Stimulated activated CD4-positive, alpha-beta T cell treated with anti-CD3 and anti-CD28 coated beads, TNF-alpha, amount 100 ng/mL, for 48 hours (primary cell): ENCODE measurements at regions not wholly inside any gene's neighbourhood (a gene's known extent, or its start where the extent isn't known, plus 50 kb on each side); places are given as distances from the start of the nearest gene placed in this dataset.

ENCODE experiments used
- DNase-seq, 3 donors: peaks; one replicate each; pipeline ENCODE4 v3.0.0-alpha.2; 2020; ENCODE audit warnings: low read depth in 3 of 3

- DNase-seq = no peak
Measured at GRCh38 chr6:54640911-54641310, 205.7 kb upstream of the FAM83B start.

- DNase-seq = no peak
Measured at GRCh38 chr6:54646069-54646950, 200.3 kb upstream of the FAM83B start.

- DNase-seq = no peak
Measured at GRCh38 chr6:54646951-54647664, 199.5 kb upstream of the FAM83B start.

GRCh38 chr6:54654381-54654780 lies 192.2 kb upstream of the FAM83B start:
- DNase-seq = no peak

- DNase-seq = no peak
Measured at GRCh38 chr6:54655162-54655561, 191.4 kb upstream of the FAM83B start.

GRCh38 chr6:54665278-54665677 lies 181.3 kb upstream of the FAM83B start:
- no peak for DNase-seq

GRCh38 chr6:54680531-54680930 lies 166.0 kb upstream of the FAM83B start:
- no peak for DNase-seq

- no peak for DNase-seq
Measured at GRCh38 chr6:54681267-54681666, 165.3 kb upstream of the FAM83B start.

GRCh38 chr6:54681987-54682386 lies 164.6 kb upstream of the FAM83B start:
- DNase-seq = no peak

GRCh38 chr6:54689620-54690019 lies 157.0 kb upstream of the FAM83B start:
- DNase-seq = no peak

- DNase-seq = no peak
Measured at GRCh38 chr6:54690596-54690995, 156.0 kb upstream of the FAM83B start.

- DNase-seq = no peak
Measured at GRCh38 chr6:54694928-54695532, 151.5 kb upstream of the FAM83B start.

GRCh38 chr6:54695815-54696214 lies 150.8 kb upstream of the FAM83B start:
- no peak for DNase-seq

- no peak for DNase-seq
Measured at GRCh38 chr6:54697424-54697823, 149.1 kb upstream of the FAM83B start.

GRCh38 chr6:54698974-54699373 lies 147.6 kb upstream of the FAM83B start:
- DNase-seq = no peak

GRCh38 chr6:54700158-54700557 lies 146.4 kb upstream of the FAM83B start:
- DNase-seq = no peak

- DNase-seq = no peak
Measured at GRCh38 chr6:54702772-54703171, 143.8 kb upstream of the FAM83B start.

GRCh38 chr6:54706391-54706790 lies 140.2 kb upstream of the FAM83B start:
- DNase-seq = no peak

GRCh38 chr6:54706844-54707605 lies 139.5 kb upstream of the FAM83B start:
- no peak for DNase-seq

- no peak for DNase-seq
Measured at GRCh38 chr6:54710456-54710855, 136.1 kb upstream of the FAM83B start.

- DNase-seq = no peak
Measured at GRCh38 chr6:54716010-54716409, 130.6 kb upstream of the FAM83B start.

- no peak for DNase-seq
Measured at GRCh38 chr6:54716877-54717276, 129.7 kb upstream of the FAM83B start.
